M059J (cell line): ENCODE measurements at regions not wholly inside any gene's neighbourhood (a gene's known extent, or its start where the extent isn't known, plus 50 kb on each side); places are given as distances from the start of the nearest gene placed in this dataset.

ENCODE experiments used
- DNase-seq: peaks from one replicate; pipeline ENCODE4 v3.0.0-alpha.2; 2012; ENCODE audit warnings: low read depth

GRCh38 chr1:221162352-221162751 is 283.1 kb downstream of the HLX start:
- DNase-seq, result peak; percentile 70

- DNase-seq, result peak; percentile 29
These were observed 283.7 kb downstream of the HLX start for GRCh38 chr1:221162939-221163338.

DNA sequence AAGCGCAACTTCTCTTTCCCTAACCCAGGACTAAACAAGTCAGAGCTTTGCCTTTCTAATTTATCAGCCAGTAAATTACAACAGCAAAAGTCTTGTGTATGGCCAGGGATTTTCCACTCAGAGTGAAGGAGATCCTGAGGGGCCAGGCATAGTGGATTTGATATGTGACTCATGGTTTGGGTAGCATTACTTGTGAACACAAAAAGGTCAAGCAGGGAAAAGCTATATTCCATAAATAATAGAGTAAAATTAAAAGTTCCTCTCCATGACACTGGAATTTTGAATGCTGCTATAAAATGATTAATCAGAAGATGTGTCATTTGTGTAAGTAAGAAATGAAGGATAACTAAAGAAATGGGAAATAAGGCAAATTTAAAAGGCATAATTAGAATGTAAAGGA is 284.8 kb downstream of the HLX start:
- peak; percentile 63 for DNase-seq

DNA sequence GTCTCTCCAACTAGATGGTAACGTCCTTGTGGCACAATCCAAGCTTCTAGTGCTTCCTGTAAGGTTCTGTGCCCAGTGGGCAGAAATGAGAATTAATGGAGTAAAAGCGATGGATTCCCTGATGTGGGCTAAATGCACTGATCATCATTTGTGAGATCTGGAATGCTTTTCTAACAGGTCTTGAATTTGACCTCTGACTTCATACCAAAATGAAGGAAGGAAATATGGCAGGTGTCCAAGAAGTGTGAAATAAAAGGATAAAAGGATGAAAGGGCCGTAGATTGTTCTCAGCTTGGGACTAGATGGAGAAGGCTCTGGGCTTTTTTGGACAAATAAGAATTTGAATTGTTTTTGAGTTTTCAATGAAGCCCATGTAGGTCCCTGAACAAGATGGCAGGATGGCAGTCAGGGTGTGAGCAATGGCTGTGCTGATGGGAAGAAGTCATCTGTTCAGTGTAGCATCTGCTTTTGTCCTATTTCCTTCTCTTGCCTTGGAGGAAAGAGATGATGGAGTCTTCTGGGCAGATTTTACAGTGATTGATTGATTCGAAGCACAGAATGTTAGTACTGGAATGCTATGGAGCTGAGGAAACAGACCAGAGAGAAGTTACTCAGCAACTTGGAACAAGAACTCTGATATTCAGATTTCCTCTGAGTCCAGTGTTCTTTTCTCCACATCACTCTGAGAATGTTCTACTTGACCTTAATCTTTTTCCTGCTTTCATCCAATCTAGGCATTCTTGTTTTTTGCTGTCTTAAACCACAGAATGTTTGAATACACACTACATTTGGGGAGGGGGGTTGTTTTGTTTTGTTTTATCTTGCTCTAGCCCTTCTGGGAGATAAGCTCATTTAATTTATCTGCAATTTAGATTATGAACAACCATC is 286.0 kb downstream of the HLX start:
- no peak for DNase-seq

GRCh38 chr1:221165839-221166500 is 286.7 kb downstream of the HLX start:
- DNase-seq, result no peak

GRCh38 chr1:221166559-221167318 is 287.5 kb downstream of the HLX start:
- DNase-seq, result no peak

DNA sequence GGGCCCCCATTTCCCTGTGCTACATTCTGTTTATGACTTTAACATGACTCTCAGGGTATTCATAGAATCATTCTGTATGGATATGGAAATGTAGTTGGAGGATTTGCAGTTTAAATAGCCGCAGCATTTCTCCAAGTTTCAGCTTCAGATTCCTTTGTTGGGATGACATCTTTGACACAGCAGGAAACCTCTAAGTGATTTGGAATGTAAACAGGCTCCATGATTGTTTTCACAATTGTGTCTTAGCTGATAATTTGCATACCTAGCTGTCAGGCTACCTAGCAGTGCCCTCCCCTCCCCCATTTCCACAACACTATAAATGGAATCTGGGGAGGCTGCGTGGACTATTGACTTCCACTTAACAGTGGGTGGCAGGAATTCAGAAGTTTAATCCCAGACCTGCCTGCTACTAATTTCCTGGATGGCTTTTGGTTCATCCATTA is 290.2 kb downstream of the HLX start:
- peak; percentile 83 for DNase-seq

GRCh38 chr1:221170171-221170570 is 290.9 kb downstream of the HLX start:
- DNase-seq, result no peak

- no peak for DNase-seq
These were observed 292.5 kb downstream of the HLX start for GRCh38 chr1:221171768-221172167.

DNA sequence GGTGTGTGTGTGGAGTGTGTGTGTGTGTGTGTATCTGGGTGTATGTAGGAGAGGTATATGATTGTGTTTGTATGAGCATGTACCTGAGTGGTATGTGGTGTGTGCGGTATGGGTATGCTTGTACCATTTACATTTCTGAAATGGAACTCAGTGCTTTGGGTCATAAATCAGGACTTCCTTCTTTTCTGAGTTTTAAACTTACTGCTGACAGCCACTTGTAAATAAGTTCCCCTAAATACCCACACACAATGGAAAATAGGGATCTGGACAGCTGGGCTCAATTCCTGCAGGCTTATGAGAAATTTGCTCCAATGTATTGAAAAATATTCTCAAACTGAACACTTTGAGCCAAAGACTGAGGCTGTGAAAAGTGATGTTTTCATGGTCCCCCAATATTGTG is 293.6 kb downstream of the HLX start:
- DNase-seq, result no peak

GRCh38 chr1:221174330-221174993 is 295.2 kb downstream of the HLX start:
- DNase-seq, result no peak

- no peak for DNase-seq
These were observed 296.0 kb downstream of the HLX start for GRCh38 chr1:221175249-221175648.

- DNase-seq, result no peak
These were observed 301.6 kb downstream of the HLX start for GRCh38 chr1:221180704-221181368.

GRCh38 chr1:221182791-221183533 is 303.7 kb downstream of the HLX start:
- DNase-seq, result no peak

DNA sequence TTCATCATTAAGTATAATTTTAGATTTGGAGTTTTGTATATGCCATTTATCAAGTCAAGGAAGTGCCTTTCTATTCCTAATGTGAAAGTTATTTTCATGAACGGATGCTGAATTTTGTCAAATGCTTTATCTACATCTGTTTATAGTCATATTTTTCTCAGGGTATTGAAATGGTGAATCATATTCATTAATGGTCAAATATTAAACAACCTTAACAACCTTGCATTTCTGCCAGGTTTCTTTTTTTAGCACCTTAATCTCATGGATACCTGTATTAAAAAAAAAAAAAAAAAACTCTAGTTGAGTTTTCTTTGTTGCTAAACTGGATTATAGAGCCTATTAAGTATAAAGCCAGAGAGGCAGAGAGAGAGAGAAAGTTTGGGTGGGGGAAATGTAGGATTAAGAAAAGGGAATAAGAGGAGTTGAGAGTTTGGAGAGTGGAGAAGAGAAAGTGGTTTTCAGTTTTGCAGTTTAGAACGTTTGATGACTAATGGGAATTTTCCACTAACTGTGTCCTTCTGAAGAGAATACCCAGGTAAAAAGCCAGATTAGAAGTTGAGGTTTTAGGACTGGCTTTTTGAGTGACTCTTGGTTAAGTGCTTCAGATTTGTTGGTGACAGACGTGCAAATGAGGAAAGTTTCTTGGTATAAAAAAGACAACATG is 305.0 kb downstream of the HLX start:
- peak; percentile 63 for DNase-seq

DNA sequence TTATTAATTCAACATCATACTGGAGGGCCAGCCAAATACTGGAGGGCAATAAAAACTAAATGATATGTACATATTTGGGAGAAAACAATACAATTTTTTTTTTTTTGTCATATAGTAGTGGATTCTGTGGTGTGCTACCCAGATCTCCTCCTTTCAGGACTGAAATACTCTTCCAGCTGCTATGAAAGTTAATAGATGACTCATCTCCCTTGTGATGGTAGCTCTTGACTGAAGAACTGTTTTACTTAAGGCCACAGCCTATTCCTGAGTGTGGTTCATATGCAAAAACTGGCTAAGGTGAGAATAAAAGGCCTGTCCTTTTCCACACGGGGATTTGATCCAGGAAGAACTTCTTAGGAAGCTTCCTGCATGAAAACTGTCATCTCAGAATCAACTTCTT is 307.9 kb downstream of the HLX start:
- peak; percentile 47 for DNase-seq

- DNase-seq, result no peak
These were observed 309.2 kb downstream of the HLX start for GRCh38 chr1:221188458-221188857.

GRCh38 chr1:221190249-221190648 is 311.0 kb downstream of the HLX start:
- no peak for DNase-seq

DNA sequence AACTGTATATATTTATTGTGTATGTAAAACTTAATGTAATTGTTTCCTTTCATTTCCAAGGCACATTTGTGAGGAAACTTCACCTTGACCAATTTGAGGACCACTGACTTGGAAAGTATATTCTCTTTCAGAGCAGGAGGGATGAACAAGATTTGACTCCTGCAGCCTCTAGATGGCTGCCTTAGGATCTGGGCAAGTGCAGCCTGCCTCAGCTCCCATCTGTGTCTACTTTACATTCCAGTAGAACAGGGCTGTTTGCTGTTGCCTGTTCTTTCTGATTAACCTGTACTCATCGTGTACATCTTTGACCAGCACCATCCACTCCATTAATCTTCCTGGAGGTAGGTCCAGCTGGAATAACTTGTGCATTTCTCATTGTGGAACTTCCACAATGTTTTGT is 312.8 kb downstream of the HLX start:
- no peak for DNase-seq

- DNase-seq, result no peak
These were observed 321.2 kb downstream of the HLX start for GRCh38 chr1:221200464-221200863.
